ENCODE measurements at regions not wholly inside any gene's neighbourhood (a gene's known extent, or its start where the extent isn't known, plus 50 kb on each side); places are given as distances from the start of the nearest gene placed in this dataset.
"Not testable (repeated sequence)": the region's sequence is repeated elsewhere in the genome, so short reads cannot be mapped to it uniquely, and the experiment has no call there.

GRCh38 chr5:17076272-17076671 lies 140.2 kb upstream of the MYO10 start:
- H3K4me3 ChIP-seq (ENCODE audit: low read length), result no peak overlapping the region
- DNase-seq (ENCODE audit: low read depth, low spot score), result no peak

DNA sequence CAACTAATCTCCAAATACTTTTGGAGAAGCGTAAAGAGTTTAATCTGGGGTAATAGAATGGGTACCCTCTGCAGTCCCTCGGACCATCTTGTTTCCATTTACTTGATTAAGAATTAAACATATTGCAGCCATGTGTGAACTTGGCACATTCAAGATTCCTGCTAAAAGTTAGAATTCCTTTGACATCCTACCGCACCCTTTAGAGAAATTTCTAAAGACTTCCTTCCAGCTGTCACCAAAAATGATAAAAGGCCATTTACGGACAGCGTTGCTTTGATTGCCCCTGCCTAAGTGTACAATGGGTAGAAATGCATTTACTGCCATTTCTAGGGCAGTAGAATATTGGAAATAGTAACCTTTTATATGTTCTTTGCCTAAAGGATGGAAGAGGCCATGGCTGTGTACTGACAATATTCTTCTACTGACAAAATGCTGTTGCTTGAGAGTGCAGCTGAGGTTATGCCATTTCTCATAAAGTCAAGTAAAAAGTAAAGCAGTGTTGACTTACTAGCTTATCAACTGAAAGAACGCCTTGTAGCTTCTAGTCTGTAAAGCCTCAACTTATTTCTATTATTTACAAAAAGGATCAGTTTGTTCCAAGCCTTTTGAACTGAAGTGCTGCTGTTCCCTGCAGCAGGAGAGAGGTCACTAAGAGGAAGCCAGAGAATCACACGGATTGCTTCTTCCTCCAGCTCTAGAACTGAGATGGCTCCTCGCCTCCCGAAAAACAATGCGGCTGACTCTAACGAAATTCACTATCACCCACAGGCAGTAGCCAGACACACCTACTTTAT lies 139.8 kb upstream of the BASP1 start:
- no peak for DNase-seq (ENCODE audit: low read depth, low spot score)
- H3K4me3 ChIP-seq (ENCODE audit: low read length), result no peak overlapping the region

- H3K4me3 ChIP-seq (ENCODE audit: low read length), result no peak overlapping the region
- DNase-seq (ENCODE audit: low read depth, low spot score), result no peak
Measured at GRCh38 chr5:17079562-17079961, 137.9 kb upstream of the BASP1 start.

DNA sequence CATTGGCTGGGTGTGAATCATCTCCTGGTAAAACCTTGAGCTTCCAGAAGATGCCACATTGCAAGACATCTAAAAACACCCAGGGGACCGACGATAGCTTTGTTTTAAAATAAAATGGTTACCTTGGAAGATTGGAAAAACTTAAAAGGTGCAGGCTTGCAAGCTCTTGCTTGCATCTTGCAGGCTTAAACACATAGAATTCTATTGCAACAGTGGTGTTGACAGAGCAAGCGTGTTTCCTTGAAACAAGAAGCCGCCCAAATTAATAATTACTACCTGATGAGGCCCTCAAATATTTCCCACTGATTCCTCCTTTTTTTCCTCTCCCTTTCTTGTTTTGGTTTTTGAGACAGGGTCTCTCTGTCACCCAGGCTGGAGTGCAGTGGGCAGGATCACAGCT lies 137.1 kb upstream of the BASP1 start:
- H3K4me3 ChIP-seq (ENCODE audit: low read length), result no peak overlapping the region
- DNase-seq (ENCODE audit: low read depth, low spot score), result no peak

DNA sequence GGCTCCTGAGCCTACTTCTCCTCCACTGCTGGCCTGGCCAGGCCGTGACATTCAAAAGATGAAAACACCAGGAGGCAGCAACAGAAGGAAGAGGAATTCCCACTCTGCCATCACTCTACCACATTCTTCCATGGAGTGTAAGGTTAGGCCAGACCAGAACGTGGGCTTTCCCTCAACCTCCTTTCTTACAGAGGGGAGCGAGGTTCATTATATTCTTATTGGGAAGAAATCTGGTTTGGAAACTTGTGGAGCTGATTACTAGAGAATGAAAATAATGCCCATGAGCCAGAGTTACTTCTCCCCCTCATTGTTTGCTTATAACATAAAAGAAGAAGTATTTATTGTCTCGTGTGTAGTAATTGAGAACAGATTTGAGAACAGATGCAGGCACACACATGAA lies 136.3 kb upstream of the BASP1 start:
- DNase-seq (ENCODE audit: low read depth, low spot score), result no peak

DNA sequence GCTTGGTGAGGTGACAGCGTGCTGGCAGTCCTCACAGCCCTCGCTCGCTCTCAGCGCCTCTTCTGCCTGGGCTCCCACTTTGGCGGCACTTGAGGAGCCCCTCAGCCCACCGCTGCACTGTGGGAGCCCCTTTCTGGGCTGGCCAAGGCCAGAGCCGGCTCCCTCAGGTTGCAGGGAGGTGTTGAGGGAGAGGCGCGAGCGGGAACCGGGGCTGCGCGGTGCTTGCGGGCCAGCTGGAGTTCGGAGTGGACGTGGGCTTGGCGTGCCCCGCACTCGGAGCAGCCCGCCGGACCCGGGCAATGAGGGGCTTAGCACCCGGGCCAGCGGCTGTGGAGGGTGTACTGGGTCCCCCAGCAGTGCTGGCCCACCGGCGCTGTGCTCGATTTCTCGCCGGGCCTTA lies 134.2 kb upstream of the BASP1 start:
- not testable (repeated sequence) for DNase-seq (ENCODE audit: low read depth, low spot score); H3K4me3 ChIP-seq (ENCODE audit: low read length)

More for the DNA sequence above, 136.3 kb upstream of the BASP1 start:
- no peak overlapping the region for H3K4me3 ChIP-seq (ENCODE audit: low read length)

DNA sequence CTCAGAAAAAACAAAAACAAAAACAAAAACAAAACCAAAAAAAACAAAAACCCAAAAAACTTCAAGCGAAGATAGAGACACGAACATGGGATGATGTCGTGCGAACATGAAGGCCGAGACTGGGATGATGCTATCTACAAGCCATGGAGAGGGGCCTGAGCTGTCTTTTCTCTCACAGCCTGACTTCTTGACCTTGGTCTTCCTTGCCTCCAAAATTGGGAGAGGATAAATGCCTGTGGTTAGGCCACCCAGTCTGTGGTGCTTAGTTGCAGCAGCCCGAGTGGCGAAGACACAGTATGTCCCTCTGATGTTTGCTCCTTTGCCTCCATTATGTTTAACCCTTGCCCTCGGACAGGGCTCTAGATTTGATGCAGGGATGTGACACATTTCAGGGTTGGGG lies 130.4 kb upstream of the BASP1 start:
- no peak for DNase-seq (ENCODE audit: low read depth, low spot score)

GRCh38 chr5:17088051-17088450 lies 129.4 kb upstream of the BASP1 start:
- DNase-seq (ENCODE audit: low read depth, low spot score), result no peak
- H3K4me3 ChIP-seq (ENCODE audit: low read length), result no peak overlapping the region

More for the DNA sequence above, 130.4 kb upstream of the BASP1 start:
- H3K4me3 ChIP-seq (ENCODE audit: low read length), result no peak overlapping the region

DNA sequence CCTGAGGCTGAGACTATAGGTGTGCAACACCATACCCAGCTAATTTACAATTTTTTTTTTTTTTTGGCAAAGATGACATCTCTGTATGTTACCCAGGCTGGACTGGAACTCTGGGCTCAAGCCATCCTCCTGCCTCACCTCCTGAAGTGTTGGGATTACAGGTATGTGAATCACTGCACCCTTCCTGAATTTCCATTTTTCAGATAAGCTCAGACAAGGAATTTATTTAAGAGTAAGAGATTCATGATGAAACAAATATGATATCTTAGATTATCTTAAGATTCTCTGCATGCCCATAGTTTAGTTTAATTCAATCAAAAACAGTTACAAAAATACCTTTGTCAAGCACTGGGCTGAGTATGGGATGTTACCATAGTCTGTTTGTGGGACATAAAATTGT lies 128.4 kb upstream of the BASP1 start:
- no peak for DNase-seq (ENCODE audit: low read depth, low spot score)
- H3K4me3 ChIP-seq (ENCODE audit: low read length), result no peak overlapping the region

DNA sequence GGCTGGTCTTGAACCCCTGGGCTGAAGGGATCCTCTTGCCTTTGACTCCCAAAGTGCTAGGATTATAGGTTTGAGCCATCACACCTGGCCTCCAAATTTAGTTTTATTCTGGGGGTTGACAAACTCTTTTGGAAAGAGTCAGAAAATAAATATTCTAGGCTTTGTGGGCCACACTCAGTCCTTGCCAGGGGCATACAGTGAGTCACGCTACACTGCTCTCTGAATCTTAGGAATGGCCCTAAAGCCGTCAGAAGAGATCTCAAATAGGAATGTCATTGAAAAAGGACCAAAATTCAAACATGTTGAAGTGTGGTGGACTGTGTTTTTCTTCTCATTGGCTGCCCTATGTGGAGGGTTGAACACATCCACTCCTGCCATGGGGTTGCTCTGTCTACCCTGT lies 127.7 kb upstream of the BASP1 start:
- DNase-seq (ENCODE audit: low read depth, low spot score), result no peak
- H3K4me3 ChIP-seq (ENCODE audit: low read length), result no peak overlapping the region

DNA sequence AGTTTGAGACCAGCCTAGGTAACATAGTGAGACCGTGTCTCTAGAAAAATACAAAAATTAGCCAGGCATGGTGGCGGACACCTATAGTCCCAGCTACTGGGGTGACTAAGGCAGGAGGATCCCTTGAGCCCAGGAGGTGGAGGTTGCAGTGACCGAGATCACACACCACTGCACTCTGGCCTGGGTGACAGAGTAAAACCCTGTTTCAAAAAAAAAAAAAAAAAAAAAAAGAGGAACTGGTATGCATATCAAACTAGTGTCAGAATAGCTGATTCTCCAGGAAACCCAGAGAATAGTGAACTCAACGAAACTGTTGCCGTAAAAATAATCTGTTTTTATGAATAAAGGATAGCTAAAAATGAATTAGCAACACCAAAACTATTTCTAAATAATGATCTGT lies 126.6 kb upstream of the BASP1 start:
- no peak for DNase-seq (ENCODE audit: low read depth, low spot score)
- H3K4me3 ChIP-seq (ENCODE audit: low read length), result no peak overlapping the region

GRCh38 chr5:17094830-17095229 lies 122.6 kb upstream of the BASP1 start:
- DNase-seq (ENCODE audit: low read depth, low spot score), result no peak
- H3K4me3 ChIP-seq (ENCODE audit: low read length), result no peak overlapping the region

- no peak for DNase-seq (ENCODE audit: low read depth, low spot score)
- H3K4me3 ChIP-seq (ENCODE audit: low read length), result no peak overlapping the region
Measured at GRCh38 chr5:17096952-17097695, 120.3 kb upstream of the BASP1 start.

DNA sequence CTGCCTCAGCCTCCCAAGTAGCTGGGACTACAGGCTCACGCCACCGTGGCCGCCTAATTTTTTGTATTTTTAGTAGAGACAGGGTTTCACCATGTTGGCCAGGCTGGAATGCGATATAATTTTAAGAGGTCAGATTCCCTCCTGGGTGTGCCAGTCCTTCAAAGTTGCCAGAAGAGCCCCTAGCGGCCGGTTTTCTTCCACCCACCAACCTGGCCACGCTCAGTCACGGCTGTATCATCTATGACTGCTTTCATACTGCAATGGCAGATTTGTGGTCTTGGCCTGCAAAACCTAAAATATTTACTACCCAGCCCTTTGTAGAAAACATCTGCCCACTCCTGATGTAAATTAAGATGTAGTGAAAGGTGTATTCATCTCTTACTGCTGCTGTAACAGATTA lies 117.5 kb upstream of the BASP1 start:
- DNase-seq (ENCODE audit: low read depth, low spot score), result no peak
- H3K4me3 ChIP-seq (ENCODE audit: low read length), result no peak overlapping the region

DNA sequence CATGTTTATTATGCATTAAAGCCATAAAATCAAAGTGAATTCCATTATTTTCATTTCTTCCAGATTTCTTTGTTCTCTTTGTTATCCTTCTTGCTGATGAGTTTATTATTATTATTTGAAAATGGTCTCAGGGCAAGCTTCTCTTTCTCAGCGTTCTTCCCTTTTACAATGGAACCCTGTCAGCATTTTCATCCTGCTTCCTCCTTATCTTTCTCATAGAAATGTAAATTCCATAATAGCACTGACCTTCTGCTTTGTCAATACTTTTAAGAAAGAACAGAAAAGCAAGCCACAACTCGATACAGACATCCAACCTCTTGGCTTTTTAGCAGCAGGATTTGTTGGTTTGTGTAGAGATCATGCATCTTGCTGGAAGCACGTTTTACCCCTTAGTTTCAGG lies 114.0 kb upstream of the BASP1 start:
- no peak overlapping the region for H3K4me3 ChIP-seq (ENCODE audit: low read length)
- no peak for DNase-seq (ENCODE audit: low read depth, low spot score)

- DNase-seq (ENCODE audit: low read depth, low spot score), result no peak
- no peak overlapping the region for H3K4me3 ChIP-seq (ENCODE audit: low read length)
Measured at GRCh38 chr5:17105744-17106418, 111.5 kb upstream of the BASP1 start.

DNA sequence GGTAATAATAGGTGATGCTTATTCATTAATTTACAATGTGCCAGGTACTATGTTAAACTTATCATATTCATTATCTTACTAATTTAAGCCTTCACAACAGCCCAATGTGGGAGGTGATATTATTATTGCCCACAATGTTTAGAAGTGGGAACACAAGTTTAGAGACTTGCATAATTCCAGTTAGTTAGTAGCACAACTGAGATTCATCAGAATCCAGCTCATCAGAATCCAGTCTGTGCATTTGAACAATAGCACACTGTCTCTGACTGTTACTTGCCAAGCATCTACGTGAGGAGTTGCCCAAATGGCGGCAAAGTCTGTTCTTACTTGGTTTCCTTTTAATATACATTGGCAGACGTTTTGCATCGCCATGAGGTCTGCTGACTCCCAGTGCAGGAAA lies 110.9 kb upstream of the BASP1 start:
- DNase-seq (ENCODE audit: low read depth, low spot score), result no peak
- H3K4me3 ChIP-seq (ENCODE audit: low read length), result no peak overlapping the region

- H3K4me3 ChIP-seq (ENCODE audit: low read length); DNase-seq (ENCODE audit: low read depth, low spot score): not testable (repeated sequence)
Measured at GRCh38 chr5:17112091-17112716, 105.2 kb upstream of the BASP1 start.

GRCh38 chr5:17113174-17113958 lies 104.1 kb upstream of the BASP1 start:
- no peak for DNase-seq (ENCODE audit: low read depth, low spot score)
- no peak overlapping the region for H3K4me3 ChIP-seq (ENCODE audit: low read length)
